T-helper 22 cell (primary cell): ENCODE measurements at regions not wholly inside any gene's neighbourhood (a gene's known extent, or its start where the extent isn't known, plus 50 kb on each side); places are given as distances from the start of the nearest gene placed in this dataset.
"Not testable (repeated sequence)": the region's sequence is repeated elsewhere in the genome, so short reads cannot be mapped to it uniquely, and the experiment has no call there.

Experiments used
- DNase-seq: peaks from one replicate; pipeline ENCODE4 v3.0.0-alpha.2; 2020; ENCODE audit warnings: low read depth

GRCh38 chr11:129503646-129504045 lies 128.0 kb downstream of the BARX2 start:
- DNase-seq, result no peak

GRCh38 chr11:129505266-129505665 lies 129.6 kb downstream of the BARX2 start:
- no peak for DNase-seq

GRCh38 chr11:129508163-129508562 lies 132.5 kb downstream of the BARX2 start:
- DNase-seq, result no peak

- no peak for DNase-seq
These were observed 152.6 kb downstream of the BARX2 start for GRCh38 chr11:129528296-129528695.

- DNase-seq, result no peak
These were observed 154.7 kb downstream of the BARX2 start for GRCh38 chr11:129530154-129530895.

GRCh38 chr11:129533395-129533794 lies 157.7 kb downstream of the BARX2 start:
- DNase-seq, result no peak

- DNase-seq, result no peak
These were observed 160.7 kb downstream of the BARX2 start for GRCh38 chr11:129536338-129536737.

GRCh38 chr11:129538323-129538722 lies 162.7 kb downstream of the BARX2 start:
- DNase-seq, result no peak

GRCh38 chr11:129543515-129544290 lies 168.1 kb downstream of the BARX2 start:
- DNase-seq, result no peak

GRCh38 chr11:129544691-129545090 lies 169.0 kb downstream of the BARX2 start:
- DNase-seq, result no peak

- DNase-seq, result no peak
These were observed 170.6 kb downstream of the BARX2 start for GRCh38 chr11:129546266-129546665.

- no peak for DNase-seq
These were observed 181.8 kb downstream of the BARX2 start for GRCh38 chr11:129557421-129557820.

- no peak for DNase-seq
These were observed 193.4 kb downstream of the BARX2 start for GRCh38 chr11:129569007-129569406.

GRCh38 chr11:129572667-129573066 lies 197.0 kb downstream of the BARX2 start:
- DNase-seq, result not testable (repeated sequence)

- no peak for DNase-seq
These were observed 197.5 kb downstream of the BARX2 start for GRCh38 chr11:129573161-129573560.

GRCh38 chr11:129574431-129574830 lies 198.8 kb downstream of the BARX2 start:
- no peak for DNase-seq

- no peak for DNase-seq
These were observed 201.0 kb downstream of the BARX2 start for GRCh38 chr11:129576652-129577051.

- no peak for DNase-seq
These were observed 202.4 kb downstream of the BARX2 start for GRCh38 chr11:129578006-129578405.

- DNase-seq, result no peak
These were observed 204.6 kb downstream of the BARX2 start for GRCh38 chr11:129580278-129580677.

GRCh38 chr11:129584316-129584715 lies 208.7 kb downstream of the BARX2 start:
- no peak for DNase-seq

- no peak for DNase-seq
These were observed 213.7 kb downstream of the BARX2 start for GRCh38 chr11:129589190-129589860.

- no peak for DNase-seq
These were observed 214.5 kb downstream of the BARX2 start for GRCh38 chr11:129590030-129590752.
